ENCODE measurements at regions not wholly inside any gene's neighbourhood (a gene's known extent, or its start where the extent isn't known, plus 50 kb on each side); places are given as distances from the start of the nearest gene placed in this dataset.

DNA sequence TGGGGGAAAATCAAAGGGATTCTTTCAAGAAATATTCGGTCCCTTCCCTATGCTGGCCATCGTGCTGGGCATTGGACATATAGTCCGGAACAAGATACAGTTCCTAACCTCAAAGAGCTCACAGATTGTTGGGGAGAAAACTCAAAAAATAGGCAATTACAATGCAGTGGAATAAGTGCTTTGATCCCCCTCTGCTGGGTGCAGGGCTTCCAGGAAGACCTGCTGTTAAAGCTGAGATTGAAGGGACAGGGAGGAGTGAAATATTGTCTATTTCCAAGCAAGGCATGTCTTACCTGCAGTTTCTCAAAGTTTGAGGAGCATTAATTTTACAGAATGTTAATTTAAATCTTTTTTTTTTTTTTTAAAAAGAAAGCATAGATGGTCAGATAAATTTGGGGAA is 75.1 kb upstream of the SESN3 start:
- TF ChIP-seq POLR2AphosphoS5 (IDR thresholded peaks at IDR 0.05; ENCODE audit: low read depth, low read length), result no peak
- no peak for TF ChIP-seq TAF1 (IDR thresholded peaks at IDR 0.05; ENCODE audit: borderline replicate concordance, low read depth, low read length)
- no peak for TF ChIP-seq POLR2A (IDR thresholded peaks at IDR 0.05; ENCODE audit: low read depth, low read length)
